ENCODE measurements at regions not wholly inside any gene's neighbourhood (a gene's known extent, or its start where the extent isn't known, plus 50 kb on each side); places are given as distances from the start of the nearest gene placed in this dataset.

- TF ChIP-seq CTCF (IDR thresholded peaks at IDR 0.05; ENCODE audit: low read depth, low read length, poor library complexity, severe bottlenecking): no peak
- no peak for TF ChIP-seq EZH2phosphoT487 (IDR thresholded peaks at IDR 0.05; ENCODE audit: borderline replicate concordance, low read length)
- H3F3A ChIP-seq (ENCODE audit: control insufficient read depth, insufficient read depth): no peaks in the 10 kb centered on the region
- no peak overlapping the region for H3K4me2 ChIP-seq (ENCODE audit: low read length)
- no peaks in the 10 kb centered on the region for H3K9me2 ChIP-seq (replicated peaks; ENCODE audit: control insufficient read depth, low read length)
- H3K27me3 ChIP-seq (ENCODE audit: control insufficient read depth, low read length): no peaks in the 10 kb centered on the region
- H3K27ac ChIP-seq (ENCODE audit: low read depth, low read length): no peak overlapping the region
- H3K9me3 ChIP-seq (ENCODE audit: control insufficient read depth, insufficient read depth, low read length): no peaks in the 10 kb centered on the region
- no peak overlapping the region for H3K4me3 ChIP-seq (ENCODE audit: low read length)
- no peaks in the 10 kb centered on the region for H3K4me1 ChIP-seq (ENCODE audit: control insufficient read depth, low read length)
- no peaks in the 10 kb centered on the region for H4K20me1 ChIP-seq (ENCODE audit: control insufficient read depth, insufficient read depth, low read depth, low read length)
- no peaks in the 10 kb centered on the region for H3K36me3 ChIP-seq (ENCODE audit: control insufficient read depth, low read length)
- H3K79me2 ChIP-seq (ENCODE audit: control insufficient read depth, low read length): no peaks in the 10 kb centered on the region
These were observed 1866.9 kb upstream of the PIK3C3 start for GRCh38 chr18:40088130-40088529.

- no peaks in the 10 kb centered on the region for H3K4me1 ChIP-seq (ENCODE audit: control insufficient read depth, low read length)
- H3K9me2 ChIP-seq (replicated peaks; ENCODE audit: control insufficient read depth, low read length): no peaks in the 10 kb centered on the region
- no peak overlapping the region for H3K4me2 ChIP-seq (ENCODE audit: low read length)
- TF ChIP-seq CTCF (IDR thresholded peaks at IDR 0.05; ENCODE audit: low read depth, low read length, poor library complexity, severe bottlenecking) (no peak), EZH2phosphoT487 (IDR thresholded peaks at IDR 0.05; ENCODE audit: borderline replicate concordance, low read length) (no peak)
- no peak overlapping the region for H3K4me3 ChIP-seq (ENCODE audit: low read length)
- H3K36me3 ChIP-seq (ENCODE audit: control insufficient read depth, low read length): no peaks in the 10 kb centered on the region
- H4K20me1 ChIP-seq (ENCODE audit: control insufficient read depth, insufficient read depth, low read depth, low read length): no peaks in the 10 kb centered on the region
- H3F3A ChIP-seq (ENCODE audit: control insufficient read depth, insufficient read depth): no peaks in the 10 kb centered on the region
- H3K79me2 ChIP-seq (ENCODE audit: control insufficient read depth, low read length): no peaks in the 10 kb centered on the region
- H3K27ac ChIP-seq (ENCODE audit: low read depth, low read length): no peak overlapping the region
- no peaks in the 10 kb centered on the region for H3K9me3 ChIP-seq (ENCODE audit: control insufficient read depth, insufficient read depth, low read length)
- H3K27me3 ChIP-seq (ENCODE audit: control insufficient read depth, low read length): no peaks in the 10 kb centered on the region
These were observed 1875.2 kb upstream of the PIK3C3 start for GRCh38 chr18:40079786-40080185.

GRCh38 chr18:40075616-40076015, 1879.4 kb upstream of the PIK3C3 start:
- Histone ChIP-seq H3K79me2 (ENCODE audit: control insufficient read depth, low read length) (no peaks in the 10 kb centered on the region), H3K4me2 (ENCODE audit: low read length) (no peak overlapping the region)
- TF ChIP-seq CTCF (IDR thresholded peaks at IDR 0.05; ENCODE audit: low read depth, low read length, poor library complexity, severe bottlenecking) (no peak), EZH2phosphoT487 (IDR thresholded peaks at IDR 0.05; ENCODE audit: borderline replicate concordance, low read length) (no peak)

GRCh38 chr18:40072761-40073160, 1882.3 kb upstream of the PIK3C3 start:
- Histone ChIP-seq H3K27ac (ENCODE audit: low read depth, low read length) (no peak overlapping the region), H3K9me3 (ENCODE audit: control insufficient read depth, insufficient read depth, low read length) (no peaks in the 10 kb centered on the region), H3K36me3 (ENCODE audit: control insufficient read depth, low read length) (no peaks in the 10 kb centered on the region), H3K27me3 (ENCODE audit: control insufficient read depth, low read length) (no peaks in the 10 kb centered on the region), H3K79me2 (ENCODE audit: control insufficient read depth, low read length) (no peaks in the 10 kb centered on the region), H4K20me1 (ENCODE audit: control insufficient read depth, insufficient read depth, low read depth, low read length) (no peaks in the 10 kb centered on the region), H3K4me1 (ENCODE audit: control insufficient read depth, low read length) (no peaks in the 10 kb centered on the region), H3K4me2 (ENCODE audit: low read length) (no peak overlapping the region), H3F3A (ENCODE audit: control insufficient read depth, insufficient read depth) (no peaks in the 10 kb centered on the region), H3K9me2 (replicated peaks; ENCODE audit: control insufficient read depth, low read length) (no peaks in the 10 kb centered on the region), H3K4me3 (ENCODE audit: low read length) (no peak overlapping the region)
- TF ChIP-seq EZH2phosphoT487 (IDR thresholded peaks at IDR 0.05; ENCODE audit: borderline replicate concordance, low read length) (no peak), CTCF (IDR thresholded peaks at IDR 0.05; ENCODE audit: low read depth, low read length, poor library complexity, severe bottlenecking) (no peak)

More at GRCh38 chr18:40075616-40076015, 1879.4 kb upstream of the PIK3C3 start:
- no peaks in the 10 kb centered on the region for H3F3A ChIP-seq (ENCODE audit: control insufficient read depth, insufficient read depth)
- H3K4me3 ChIP-seq (ENCODE audit: low read length): no peak overlapping the region
- no peaks in the 10 kb centered on the region for H4K20me1 ChIP-seq (ENCODE audit: control insufficient read depth, insufficient read depth, low read depth, low read length)
- no peaks in the 10 kb centered on the region for H3K27me3 ChIP-seq (ENCODE audit: control insufficient read depth, low read length)
- no peaks in the 10 kb centered on the region for H3K4me1 ChIP-seq (ENCODE audit: control insufficient read depth, low read length)
- no peaks in the 10 kb centered on the region for H3K9me2 ChIP-seq (replicated peaks; ENCODE audit: control insufficient read depth, low read length)
- H3K36me3 ChIP-seq (ENCODE audit: control insufficient read depth, low read length): no peaks in the 10 kb centered on the region
- H3K27ac ChIP-seq (ENCODE audit: low read depth, low read length): no peak overlapping the region
- H3K9me3 ChIP-seq (ENCODE audit: control insufficient read depth, insufficient read depth, low read length): no peaks in the 10 kb centered on the region

Measured in DOHH2 (cell line).